Peyer's patch (tissue), 4 donors: ENCODE measurements at regions not wholly inside any gene's neighbourhood (a gene's known extent, or its start where the extent isn't known, plus 50 kb on each side); places are given as distances from the start of the nearest gene placed in this dataset.

Experiments
- CTCF ChIP-seq, 6 experiments: fragments of 450-650 bp in 4 of 6; fragments of 200-600 bp in 2 of 6; sonication (generic) in 1 of 6; IDR thresholded peaks; one replicate each; pipeline ENCODE4 v1.5.1; 2017 to 2019; ENCODE audit warnings: antibody characterized with exemption in 6 of 6, mild to moderate bottlenecking in 3 of 6, moderate library complexity in 1 of 6
- POLR2A ChIP-seq, 2 donors: fragments of 450-650 bp; IDR thresholded peaks; one replicate each; pipeline ENCODE4 v1.5.1; 2017; ENCODE audit warnings: antibody characterized with exemption in 2 of 2, mild to moderate bottlenecking in 2 of 2, moderate library complexity in 2 of 2

GRCh38 chr1:55555956-55556725, 341.0 kb upstream of the USP24 start:
- TF ChIP-seq CTCF (IDR thresholded peaks at IDR 0.05), result no peak
- no peak for TF ChIP-seq POLR2A (IDR thresholded peaks at IDR 0.05)
